Right atrium auricular region (tissue), 2 donors: ENCODE measurements at regions not wholly inside any gene's neighbourhood (a gene's known extent, or its start where the extent isn't known, plus 50 kb on each side); places are given as distances from the start of the nearest gene placed in this dataset.
A peak's percentile ranks its signal among the peaks of the same experiment; 100 is the strongest.

ENCODE experiments used
- DNase-seq: peaks from one replicate; pipeline ENCODE4 v3.0.0-alpha.2; 2019; ENCODE audit warnings: low spot score
- H3K27ac ChIP-seq, 2 donors: fragments of 200-600 bp; sonication (generic); 1 replicate in 1 of 2; 2 replicates in 1 of 2; pipeline ENCODE4 v1.5.1; 2016 to 2019
- H3K27me3 ChIP-seq, 2 donors: fragments of 200-600 bp; sonication (generic); one replicate each; pipeline versions ENCODE4 v1.5.1 to v1.6.0; 2017 to 2019
- H3K36me3 ChIP-seq: fragments of 200-600 bp; sonication (generic); one replicate; pipeline ENCODE4 v1.5.1; 2016
- H3K4me1 ChIP-seq, 2 donors: fragments of 200-600 bp; sonication (generic); one replicate each; pipeline versions ENCODE4 v1.5.1 to v1.6.0; 2017 to 2019
- H3K4me3 ChIP-seq, 2 donors: fragments of 200-600 bp; sonication (generic); 1 replicate in 1 of 2; 2 replicates in 1 of 2; pipeline ENCODE4 v1.5.1; 2017 to 2019; ENCODE audit warnings: mild to moderate bottlenecking in 1 of 2, moderate library complexity in 1 of 2
- H3K9me3 ChIP-seq, 2 donors: fragments of 200-600 bp; sonication (generic); one replicate each; pipeline ENCODE4 v1.5.1; 2019
- CTCF ChIP-seq, 2 donors: fragments of 200-600 bp; sonication (generic); IDR thresholded peaks; one replicate each; pipeline ENCODE4 v1.5.1; 2019; ENCODE audit warnings: antibody characterized with exemption in 2 of 2

- no peak for DNase-seq
- TF ChIP-seq CTCF (IDR thresholded peaks at IDR 0.05), result no peak
- H3K9me3 ChIP-seq, result peaks cover 0 to 23% of the 10 kb centered on the region in 2 donors
- no peaks in the 10 kb centered on the region for H3K4me1 ChIP-seq
- no peaks in the 10 kb centered on the region for H3K27me3 ChIP-seq
- H3K36me3 ChIP-seq, result no peaks in the 10 kb centered on the region
- no peak overlapping the region for H3K27ac ChIP-seq
- H3K4me3 ChIP-seq, result no peak overlapping the region
Measured at GRCh38 chr4:22970665-22971064, 277.9 kb downstream of the GBA3 start.

- no peak overlapping the region for H3K27ac ChIP-seq
Measured at GRCh38 chr4:22969287-22969896, 276.7 kb downstream of the GBA3 start.

GRCh38 chr4:22962295-22962694 is 269.6 kb downstream of the GBA3 start:
- no peaks in the 10 kb centered on the region for H3K36me3 ChIP-seq
- no peaks in the 10 kb centered on the region for H3K27me3 ChIP-seq
- no peak overlapping the region for H3K27ac ChIP-seq
- TF ChIP-seq CTCF (IDR thresholded peaks at IDR 0.05), result peak; percentile 15 to 53
- DNase-seq, result no peak
- no peak overlapping the region for H3K4me3 ChIP-seq
- no peaks in the 10 kb centered on the region for H3K4me1 ChIP-seq
- H3K9me3 ChIP-seq, result no peaks in the 10 kb centered on the region

More at GRCh38 chr4:22969287-22969896, 276.7 kb downstream of the GBA3 start:
- no peak overlapping the region for H3K4me3 ChIP-seq
- H3K4me1 ChIP-seq, result no peaks in the 10 kb centered on the region
- no peak for DNase-seq
- no peak for TF ChIP-seq CTCF (IDR thresholded peaks at IDR 0.05)
- peaks cover 0 to 12% of the 10 kb centered on the region in 2 donors for H3K9me3 ChIP-seq
- no peaks in the 10 kb centered on the region for H3K36me3 ChIP-seq
- no peaks in the 10 kb centered on the region for H3K27me3 ChIP-seq

GRCh38 chr4:22959483-22959882 is 266.7 kb downstream of the GBA3 start:
- Histone ChIP-seq H3K4me3 (no peak overlapping the region), H3K27me3 (no peaks in the 10 kb centered on the region), H3K9me3 (no peaks in the 10 kb centered on the region), H3K4me1 (no peaks in the 10 kb centered on the region), H3K36me3 (no peaks in the 10 kb centered on the region), H3K27ac (no peak overlapping the region)
- no peak for TF ChIP-seq CTCF (IDR thresholded peaks at IDR 0.05)
- DNase-seq, result no peak

- TF ChIP-seq CTCF (IDR thresholded peaks at IDR 0.05), result no peak
- no peaks in the 10 kb centered on the region for H3K36me3 ChIP-seq
- no peak for DNase-seq
- H3K9me3 ChIP-seq, result no peaks in the 10 kb centered on the region
- no peak overlapping the region for H3K4me3 ChIP-seq
- H3K27ac ChIP-seq, result no peak overlapping the region
- no peaks in the 10 kb centered on the region for H3K27me3 ChIP-seq
- no peaks in the 10 kb centered on the region for H3K4me1 ChIP-seq
Measured at GRCh38 chr4:22957774-22958309, 265.1 kb downstream of the GBA3 start.
